ENCODE measurements at regions not wholly inside any gene's neighbourhood (a gene's known extent, or its start where the extent isn't known, plus 50 kb on each side); places are given as distances from the start of the nearest gene placed in this dataset.

DNA sequence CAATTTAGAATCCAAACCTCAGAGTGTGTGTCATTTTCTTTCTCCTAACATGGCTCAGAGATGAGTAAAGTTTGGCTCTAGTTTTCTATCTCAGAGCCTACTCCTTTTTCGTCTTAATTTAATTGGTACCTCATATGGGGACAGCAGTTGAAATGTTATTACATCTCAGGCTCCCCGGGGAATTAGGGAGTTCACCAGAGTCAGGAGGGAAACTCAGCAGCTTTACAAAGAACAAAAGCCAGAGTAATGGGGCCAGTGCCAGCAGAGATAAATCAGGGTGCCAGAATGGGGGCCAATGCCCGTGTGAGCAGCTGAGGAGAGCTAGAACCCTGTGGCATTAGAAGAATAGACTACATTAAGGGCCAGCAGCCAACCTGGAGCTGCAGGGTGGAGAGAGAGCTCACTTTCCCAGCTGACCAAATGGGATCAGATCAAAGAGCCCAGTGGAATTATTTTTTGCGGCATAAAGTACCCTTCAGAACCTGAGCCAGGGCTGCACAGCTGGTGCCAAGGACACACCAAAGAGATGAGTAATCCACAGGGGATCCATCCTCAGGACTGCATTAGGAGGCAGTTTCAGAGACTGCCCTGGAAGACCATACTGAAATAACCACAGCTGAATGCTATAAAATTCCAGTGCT is 207.1 kb upstream of the DKK2 start (continued):
- TF ChIP-seq, protein P1, sequence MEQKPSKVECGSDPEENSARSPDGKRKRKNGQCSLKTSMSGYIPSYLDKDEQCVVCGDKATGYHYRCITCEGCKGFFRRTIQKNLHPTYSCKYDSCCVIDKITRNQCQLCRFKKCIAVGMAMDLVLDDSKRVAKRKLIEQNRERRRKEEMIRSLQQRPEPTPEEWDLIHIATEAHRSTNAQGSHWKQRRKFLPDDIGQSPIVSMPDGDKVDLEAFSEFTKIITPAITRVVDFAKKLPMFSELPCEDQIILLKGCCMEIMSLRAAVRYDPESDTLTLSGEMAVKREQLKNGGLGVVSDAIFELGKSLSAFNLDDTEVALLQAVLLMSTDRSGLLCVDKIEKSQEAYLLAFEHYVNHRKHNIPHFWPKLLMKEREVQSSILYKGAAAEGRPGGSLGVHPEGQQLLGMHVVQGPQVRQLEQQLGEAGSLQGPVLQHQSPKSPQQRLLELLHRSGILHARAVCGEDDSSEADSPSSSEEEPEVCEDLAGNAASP (IDR thresholded peaks at IDR 0.05): no peak
- TF ChIP-seq, protein P2, sequence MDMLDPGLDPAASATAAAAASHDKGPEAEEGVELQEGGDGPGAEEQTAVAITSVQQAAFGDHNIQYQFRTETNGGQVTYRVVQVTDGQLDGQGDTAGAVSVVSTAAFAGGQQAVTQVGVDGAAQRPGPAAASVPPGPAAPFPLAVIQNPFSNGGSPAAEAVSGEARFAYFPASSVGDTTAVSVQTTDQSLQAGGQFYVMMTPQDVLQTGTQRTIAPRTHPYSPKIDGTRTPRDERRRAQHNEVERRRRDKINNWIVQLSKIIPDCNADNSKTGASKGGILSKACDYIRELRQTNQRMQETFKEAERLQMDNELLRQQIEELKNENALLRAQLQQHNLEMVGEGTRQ (CRISPR knock-in tag; IDR thresholded peaks at IDR 0.05): no peak
- TF ChIP-seq GATAD2A (IDR thresholded peaks at IDR 0.05): no peak

DNA sequence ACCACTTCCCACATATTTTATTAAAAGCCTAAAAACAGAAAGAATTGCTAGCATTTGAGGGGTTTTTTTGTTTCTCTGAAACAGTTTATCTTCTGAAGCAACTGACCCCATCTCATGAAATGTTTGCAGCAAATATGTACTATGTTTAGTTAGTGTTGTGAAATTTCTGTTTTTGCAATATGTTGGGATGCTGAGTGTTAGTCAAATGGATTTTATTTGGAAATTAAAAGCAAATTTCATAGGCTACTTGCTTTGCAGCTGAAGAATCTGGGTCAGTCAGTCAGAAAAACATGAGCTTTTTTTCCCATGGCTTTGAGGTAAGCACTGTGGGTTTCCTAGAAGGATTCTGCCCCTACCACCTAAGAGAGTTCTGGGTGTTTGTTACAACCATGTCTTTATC is 184.9 kb upstream of the DKK2 start:
- no peak overlapping the region for H3K4me2 ChIP-seq (ENCODE audit: insufficient read depth, low read length)
- no peak overlapping the region for H3K9ac ChIP-seq (ENCODE audit: insufficient read depth in 1 of 2, low read depth in 2 of 2, low read length in 2 of 2)
- H3K4me1 ChIP-seq (replicated peaks in 1 of 2; ENCODE audit: control insufficient read depth in 2 of 2, insufficient read depth in 2 of 2, low read length in 2 of 2): no peaks in the 10 kb centered on the region
- intact Hi-C loops (cut with micrococcal nuclease) (no loop called here), in situ Hi-C loops (cut with MboI) (no loop called here)
- no peaks in the 10 kb centered on the region for H3K9me3 ChIP-seq (replicated peaks; ENCODE audit: control insufficient read depth, insufficient read depth, low read depth, low read length)
- H3K27me3 ChIP-seq (ENCODE audit: control insufficient read depth in 2 of 2, insufficient read depth in 2 of 2, low read length in 2 of 2): no peaks in the 10 kb centered on the region
- H4K20me1 ChIP-seq (replicated peaks; ENCODE audit: control insufficient read depth, insufficient read depth, low read length): no peaks in the 10 kb centered on the region
- no peak overlapping the region for H3K4me3 ChIP-seq
- BruUV-seq (replicated peaks): no TSS peak
- no peaks in the 10 kb centered on the region for H3K79me2 ChIP-seq (ENCODE audit: control insufficient read depth, insufficient read depth, low read length)
- H2AFZ ChIP-seq (ENCODE audit: low read depth, low read length): no peak overlapping the region
- FAIRE-seq (no peak), ATAC-seq (no peak), DNase-seq (ENCODE audit: extremely low read depth in 1 of 4, low spot score in 3 of 4) (no peak)
- no peaks in the 10 kb centered on the region for H3K36me3 ChIP-seq (ENCODE audit: control insufficient read depth, insufficient read depth, low read length)
- H3K9me1 ChIP-seq (ENCODE audit: control insufficient read depth, insufficient read depth, low read length): no peaks in the 10 kb centered on the region
- ChIA-PET CTCF (ENCODE audit: low intra/inter-chr PET ratio) (no interaction called here), POLR2A (no interaction called here)
- no peak overlapping the region for H3K27ac ChIP-seq (ENCODE audit: extremely low read depth, low read depth, low read length)
- TF ChIP-seq, protein P3, sequence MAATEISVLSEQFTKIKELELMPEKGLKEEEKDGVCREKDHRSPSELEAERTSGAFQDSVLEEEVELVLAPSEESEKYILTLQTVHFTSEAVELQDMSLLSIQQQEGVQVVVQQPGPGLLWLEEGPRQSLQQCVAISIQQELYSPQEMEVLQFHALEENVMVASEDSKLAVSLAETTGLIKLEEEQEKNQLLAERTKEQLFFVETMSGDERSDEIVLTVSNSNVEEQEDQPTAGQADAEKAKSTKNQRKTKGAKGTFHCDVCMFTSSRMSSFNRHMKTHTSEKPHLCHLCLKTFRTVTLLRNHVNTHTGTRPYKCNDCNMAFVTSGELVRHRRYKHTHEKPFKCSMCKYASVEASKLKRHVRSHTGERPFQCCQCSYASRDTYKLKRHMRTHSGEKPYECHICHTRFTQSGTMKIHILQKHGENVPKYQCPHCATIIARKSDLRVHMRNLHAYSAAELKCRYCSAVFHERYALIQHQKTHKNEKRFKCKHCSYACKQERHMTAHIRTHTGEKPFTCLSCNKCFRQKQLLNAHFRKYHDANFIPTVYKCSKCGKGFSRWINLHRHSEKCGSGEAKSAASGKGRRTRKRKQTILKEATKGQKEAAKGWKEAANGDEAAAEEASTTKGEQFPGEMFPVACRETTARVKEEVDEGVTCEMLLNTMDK (IDR thresholded peaks at IDR 0.05; ENCODE audit: borderline replicate concordance, insufficient read depth, low read depth, low read length, poor library complexity, severe bottlenecking): no peak
- TF ChIP-seq ELF2 (CRISPR knock-in tag; IDR thresholded peaks at IDR 0.05) (no peak), CBX1 (IDR thresholded peaks at IDR 0.05; ENCODE audit: low read depth) (no peak)

Measured in K562 (cell line).